NT2/D1 (cell line): ENCODE measurements at regions not wholly inside any gene's neighbourhood (a gene's known extent, or its start where the extent isn't known, plus 50 kb on each side); places are given as distances from the start of the nearest gene placed in this dataset.

ENCODE experiments used
- SUZ12 ChIP-seq: IDR thresholded peaks from 2 replicates; pipeline ENCODE4 v1.6.1; 2011; ENCODE audit not compliant: insufficient read length, insufficient read depth; ENCODE audit errors: extremely low read depth
- YY1 ChIP-seq: IDR thresholded peaks from 2 replicates; pipeline ENCODE4 v1.6.1; 2011; ENCODE audit not compliant: insufficient read length, insufficient read depth
- ZNF274 ChIP-seq: IDR thresholded peaks from 2 replicates; pipeline ENCODE4 v1.6.1; 2011; ENCODE audit warnings: mild to moderate bottlenecking, low read depth, low read length

DNA sequence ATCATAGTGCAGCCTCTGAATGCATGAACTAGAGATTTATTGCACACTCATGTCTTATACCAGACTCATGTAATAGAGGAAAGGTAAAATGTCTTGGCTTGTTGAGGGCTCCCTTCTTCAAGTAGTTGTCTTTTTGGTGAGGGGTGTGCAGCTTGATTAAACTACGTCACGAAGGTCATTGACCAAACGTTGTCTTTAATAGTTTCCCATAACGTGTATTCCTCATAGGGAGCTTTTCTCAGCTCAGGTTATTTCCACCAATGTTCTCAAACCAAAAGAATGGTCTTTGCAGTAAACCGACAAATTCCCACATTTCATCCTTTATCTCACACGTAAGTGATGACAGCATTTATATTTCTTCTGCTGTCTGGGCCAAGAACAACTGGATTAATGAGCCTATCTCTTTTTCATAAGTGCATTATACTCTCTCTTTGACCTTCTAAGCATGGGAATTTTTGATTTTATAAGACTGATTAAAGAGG lies 547.7 kb upstream of the ZEB2 start:
- TF ChIP-seq ZNF274 (no peak), SUZ12 (no peak), YY1 (no peak)
